Neuronal stem cell (in vitro differentiated cells): ENCODE measurements at regions not wholly inside any gene's neighbourhood (a gene's known extent, or its start where the extent isn't known, plus 50 kb on each side); places are given as distances from the start of the nearest gene placed in this dataset.

ENCODE experiments used
- DNase-seq: peaks from one replicate; pipeline ENCODE4 v3.0.0-alpha.2; 2013; ENCODE audit warnings: low spot score
- H2AFZ ChIP-seq: one replicate; pipeline ENCODE4 v1.6.1; 2013; ENCODE audit warnings: mild to moderate bottlenecking, low read length, inconsistent platforms
- H2AK5ac ChIP-seq: 2 replicates; pipeline ENCODE4 v1.6.1; 2013; ENCODE audit warnings: low read depth, mild to moderate bottlenecking, inconsistent platforms, low read length, moderate library complexity, mixed read lengths
- H2BK120ac ChIP-seq: 2 replicates; pipeline ENCODE4 v1.6.1; 2013; ENCODE audit warnings: low read depth, mild to moderate bottlenecking, inconsistent platforms, low read length, moderate library complexity, mixed read lengths
- H2BK12ac ChIP-seq: one replicate; pipeline ENCODE4 v1.6.1; 2013; ENCODE audit warnings: low read length, inconsistent platforms
- H2BK15ac ChIP-seq: 2 replicates; pipeline ENCODE4 v1.6.1; 2013; ENCODE audit warnings: mild to moderate bottlenecking, low read length, inconsistent platforms, mixed read lengths
- H2BK5ac ChIP-seq: one replicate; pipeline ENCODE4 v1.6.1; 2013; ENCODE audit warnings: inconsistent platforms, mild to moderate bottlenecking, low read length, moderate library complexity
- H3K14ac ChIP-seq: one replicate; pipeline ENCODE4 v1.6.1; 2013; ENCODE audit warnings: low read length, inconsistent platforms
- H3K18ac ChIP-seq: 2 replicates; pipeline ENCODE4 v1.6.1; 2013; ENCODE audit warnings: low read length, inconsistent platforms
- H3K23ac ChIP-seq: 2 replicates; pipeline ENCODE4 v1.6.1; 2013; ENCODE audit warnings: low read depth, mild to moderate bottlenecking, mixed read lengths, low read length, inconsistent platforms; ENCODE audit not compliant: poor library complexity
- H3K27ac ChIP-seq: replicated peaks from 3 replicates; pipeline ENCODE4 v1.5.1; 2013; ENCODE audit warnings: low read length, inconsistent platforms
- H3K27me3 ChIP-seq, 3 experiments: 2 replicates each; pipeline ENCODE4 v1.6.1; 2013; ENCODE audit warnings: low read length in 3 of 3, mild to moderate bottlenecking in 2 of 3, inconsistent platforms in 1 of 3, low read depth in 1 of 3, mixed read lengths in 1 of 3, moderate library complexity in 1 of 3; ENCODE audit not compliant: control insufficient read depth in 3 of 3, insufficient read depth in 3 of 3
- H3K36me3 ChIP-seq, 2 donors: replicated peaks in 1 of 2; 2 replicates each; pipeline ENCODE4 v1.6.1; 2013; ENCODE audit warnings: low read length in 2 of 2; ENCODE audit not compliant: control insufficient read depth in 2 of 2, insufficient read depth in 2 of 2
- H3K4ac ChIP-seq: 2 replicates; pipeline ENCODE4 v1.6.1; 2013; ENCODE audit warnings: inconsistent platforms, mild to moderate bottlenecking, low read length, moderate library complexity
- H3K4me1 ChIP-seq, 2 donors: 1 replicate in 1 of 2; 2 replicates in 1 of 2; pipeline ENCODE4 v1.6.1; 2013; ENCODE audit warnings: low read length in 2 of 2, low read depth in 1 of 2; ENCODE audit not compliant: control insufficient read depth in 2 of 2, insufficient read depth in 1 of 2
- H3K4me2 ChIP-seq: one replicate; pipeline ENCODE4 v1.6.1; 2013; ENCODE audit warnings: mild to moderate bottlenecking, low read length, inconsistent platforms; ENCODE audit not compliant: insufficient read depth, poor library complexity, severe bottlenecking
- H3K4me3 ChIP-seq, 2 donors: 2 replicates each; pipeline ENCODE4 v1.5.1; 2013; ENCODE audit warnings: low read length in 2 of 2, mild to moderate bottlenecking in 2 of 2, inconsistent platforms in 1 of 2, moderate library complexity in 1 of 2
- H3K79me1 ChIP-seq: one replicate; pipeline ENCODE4 v1.6.1; 2013; ENCODE audit warnings: low read depth, mild to moderate bottlenecking, inconsistent platforms, low read length, moderate library complexity
- H3K9ac ChIP-seq: one replicate; pipeline ENCODE4 v1.6.1; 2013; ENCODE audit warnings: mild to moderate bottlenecking, low read depth, low read length, inconsistent platforms; ENCODE audit not compliant: poor library complexity
- H3K9me3 ChIP-seq, 2 donors: replicated peaks in 1 of 2; 2 replicates each; pipeline versions ENCODE3 to v1.6.1; 2013; ENCODE audit warnings: low read length in 2 of 2, mild to moderate bottlenecking in 2 of 2, inconsistent platforms in 1 of 2, low read depth in 1 of 2, mixed read lengths in 1 of 2, moderate library complexity in 1 of 2; ENCODE audit not compliant: control insufficient read depth in 2 of 2, insufficient read depth in 1 of 2
- H4K8ac ChIP-seq: one replicate; pipeline ENCODE4 v1.6.1; 2013; ENCODE audit warnings: low read depth, mild to moderate bottlenecking, inconsistent platforms, low read length, moderate library complexity
- H4K91ac ChIP-seq: one replicate; pipeline ENCODE4 v1.6.1; 2013; ENCODE audit warnings: low read length, low read depth, mild to moderate bottlenecking, inconsistent platforms; ENCODE audit not compliant: poor library complexity
- WGBS, 2 donors: extraction: QIAGEN DNeasy Blood & Tissue Kit; methylation state at CpG; one replicate each; pipeline ENCODE4 v1.1.7; 2013; ENCODE audit warnings: missing lambda C conversion rate in 2 of 2, mixed read lengths in 1 of 2; ENCODE audit not compliant: insufficient read length in 2 of 2, insufficient replicate concordance in 1 of 2; ENCODE audit errors: extremely low coverage in 2 of 2; 5-methylcytosine and 5-hydroxymethylcytosine counted together

- Histone ChIP-seq H3K14ac (no peak overlapping the region), H3K27ac (no peak overlapping the region), H3K27me3 (peaks cover 0 to 34% (median 0%) of the 10 kb centered on the region in 3 experiments), H3K9me3 (no peaks in the 10 kb centered on the region), H2BK5ac (no peak overlapping the region), H2AFZ (no peak overlapping the region), H3K4me3 (no peak overlapping the region), H3K79me1 (no peaks in the 10 kb centered on the region), H2AK5ac (no peak overlapping the region), H3K4me1 (peaks cover 0 to 4% of the 10 kb centered on the region in 2 donors), H3K18ac (peak overlapping the region; percentile 13), H3K36me3 (no peaks in the 10 kb centered on the region), H4K91ac (no peak overlapping the region), H3K4ac (no peak overlapping the region), H4K8ac (no peak overlapping the region), H2BK15ac (no peak overlapping the region), H3K4me2 (no peak overlapping the region), H3K9ac (no peak overlapping the region), H3K23ac (peak overlapping the region; percentile 8), H2BK12ac (no peak overlapping the region), H2BK120ac (no peak overlapping the region)
- DNase-seq = no peak
- WGBS, 2 donors = no CpG with 5 or more reads among the region's 4 CpGs
Measured at GRCh38 chr22:19574247-19574646, 50.0 kb upstream of the CLDN5 start.

GRCh38 chr22:19576460-19577421 is 52.5 kb upstream of the CLDN5 start:
- Histone ChIP-seq H2BK5ac (no peak overlapping the region), H2BK120ac (no peak overlapping the region), H3K27me3 (peaks cover 0 to 25% (median 0%) of the 10 kb centered on the region in 3 experiments), H3K4ac (no peak overlapping the region), H3K4me3 (no peak overlapping the region), H3K4me2 (no peak overlapping the region), H2BK12ac (peak overlapping the region; percentile 12), H4K8ac (no peak overlapping the region), H3K79me1 (no peaks in the 10 kb centered on the region), H4K91ac (no peak overlapping the region), H3K36me3 (no peaks in the 10 kb centered on the region), H3K23ac (no peak overlapping the region), H3K4me1 (peaks cover 0 to 4% of the 10 kb centered on the region in 2 donors), H2BK15ac (no peak overlapping the region), H2AK5ac (no peak overlapping the region), H3K27ac (no peak overlapping the region), H3K9ac (peak overlapping the region; percentile 4), H2AFZ (peak overlapping the region; percentile 65), H3K9me3 (no peaks in the 10 kb centered on the region), H3K18ac (peak overlapping the region; percentile 52), H3K14ac (no peak overlapping the region)
- DNase-seq = no peak
- no CpG with 5 or more reads among the region's 16 CpGs for WGBS, 2 donors

- Histone ChIP-seq H2BK15ac (no peak overlapping the region), H2AFZ (peak overlapping the region; percentile 65), H3K4me1 (peaks cover 0 to 3% of the 10 kb centered on the region in 2 donors), H3K27ac (no peak overlapping the region), H2BK12ac (no peak overlapping the region), H3K79me1 (no peaks in the 10 kb centered on the region), H2BK120ac (no peak overlapping the region), H3K36me3 (no peaks in the 10 kb centered on the region), H3K18ac (peak overlapping the region; percentile 49), H3K27me3 (peaks cover 0 to 18% (median 0%) of the 10 kb centered on the region in 3 experiments), H3K4me3 (no peak overlapping the region), H3K23ac (peak overlapping the region; percentile 38), H3K9ac (no peak overlapping the region), H3K9me3 (no peaks in the 10 kb centered on the region), H4K91ac (no peak overlapping the region), H3K4ac (no peak overlapping the region), H2BK5ac (no peak overlapping the region), H3K14ac (no peak overlapping the region), H2AK5ac (no peak overlapping the region), H4K8ac (no peak overlapping the region), H3K4me2 (no peak overlapping the region)
- no peak for DNase-seq
- no CpG with 5 or more reads among the region's 10 CpGs for WGBS, 2 donors
Measured at GRCh38 chr22:19577422-19577966, 53.3 kb upstream of the CLDN5 start.
